SU-DHL-6 (cell line): ENCODE measurements at regions not wholly inside any gene's neighbourhood (a gene's known extent, or its start where the extent isn't known, plus 50 kb on each side); places are given as distances from the start of the nearest gene placed in this dataset.

Experiments used
- H2AFZ ChIP-seq: fragments of 200-600 bp; sonication (generic); 2 replicates; pipeline ENCODE4 v1.6.1; 2014; ENCODE audit warnings: low read depth, mild to moderate bottlenecking, moderate library complexity, mixed read lengths, antibody characterized with exemption, low read length; ENCODE audit not compliant: severe bottlenecking
- H3F3A ChIP-seq: fragments of 200-600 bp; shearing (Covaris generic); 2 replicates; pipeline ENCODE4 v1.6.0; 2016; ENCODE audit warnings: antibody characterized with exemption, mild to moderate bottlenecking; ENCODE audit not compliant: insufficient read depth
- H3K27ac ChIP-seq: fragments of 200-600 bp; sonication (generic); 2 replicates; pipeline ENCODE4 v1.5.1; 2016; ENCODE audit warnings: low read depth, mild to moderate bottlenecking, low read length, moderate library complexity, mixed read lengths
- H3K27me3 ChIP-seq: fragments of 200-600 bp; sonication (generic), shearing (Covaris generic); 2 replicates; pipeline ENCODE4 v1.6.0; 2014; ENCODE audit warnings: mild to moderate bottlenecking, low read length
- H3K36me3 ChIP-seq: fragments of 200-600 bp; sonication (generic); 2 replicates; pipeline ENCODE4 v1.6.1; 2014; ENCODE audit warnings: mild to moderate bottlenecking, low read length, mixed read lengths
- H3K4me2 ChIP-seq: fragments of 300-600, 200-600 bp; shearing (Covaris generic), sonication (generic); 2 replicates; pipeline ENCODE4 v1.6.0; 2014; ENCODE audit warnings: low read length, low read depth, mild to moderate bottlenecking; ENCODE audit not compliant: poor library complexity, severe bottlenecking
- H3K4me3 ChIP-seq: fragments of 200-600 bp; sonication (generic); 2 replicates; pipeline ENCODE4 v1.5.1; 2014; ENCODE audit warnings: antibody characterized with exemption, low read length, mild to moderate bottlenecking, mixed read lengths; ENCODE audit not compliant: insufficient read depth, poor library complexity, severe bottlenecking
- H3K79me2 ChIP-seq: fragments of 200-600 bp; sonication (generic); 2 replicates; pipeline ENCODE4 v1.6.1; 2014; ENCODE audit warnings: mild to moderate bottlenecking, low read length, moderate library complexity; ENCODE audit not compliant: insufficient read depth
- H3K9ac ChIP-seq: fragments of 200-600 bp; sonication (generic); 2 replicates; pipeline ENCODE4 v1.7.0; 2014; ENCODE audit warnings: mild to moderate bottlenecking, low read length
- H3K9me2 ChIP-seq: fragments of 200-600 bp; sonication (generic); replicated peaks from 2 replicates; pipeline ENCODE4 v1.6.1; 2014; ENCODE audit warnings: low read length; ENCODE audit not compliant: insufficient read depth
- H3K9me3 ChIP-seq: fragments of 200-600 bp; sonication (generic); 2 replicates; pipeline ENCODE4 v1.6.1; 2014; ENCODE audit warnings: low read length, mixed read lengths; ENCODE audit not compliant: insufficient read depth
- H4K20me1 ChIP-seq: fragments of 200-600 bp; sonication (generic); 2 replicates; pipeline ENCODE4 v1.6.1; 2014; ENCODE audit warnings: low read depth, mild to moderate bottlenecking, antibody characterized with exemption, low read length, moderate library complexity, mixed read lengths
- EZH2phosphoT487 ChIP-seq: fragments of 200-600 bp; sonication (generic), shearing (Covaris generic); conservative IDR thresholded peaks from 2 replicates; pipeline ENCODE4 v1.6.1; 2018; ENCODE audit warnings: mild to moderate bottlenecking, antibody characterized with exemption, low read length, moderate library complexity, mixed read lengths
- TF ChIP-seq, protein P1 (sequence below): fragments of 200-600 bp; sonication (generic); IDR thresholded peaks from one replicate; pipeline ENCODE4 v1.5.1; 2017; ENCODE audit warnings: antibody characterized with exemption, mild to moderate bottlenecking, low read length, moderate library complexity; ENCODE audit not compliant: insufficient read depth, poor library complexity, severe bottlenecking

DNA sequence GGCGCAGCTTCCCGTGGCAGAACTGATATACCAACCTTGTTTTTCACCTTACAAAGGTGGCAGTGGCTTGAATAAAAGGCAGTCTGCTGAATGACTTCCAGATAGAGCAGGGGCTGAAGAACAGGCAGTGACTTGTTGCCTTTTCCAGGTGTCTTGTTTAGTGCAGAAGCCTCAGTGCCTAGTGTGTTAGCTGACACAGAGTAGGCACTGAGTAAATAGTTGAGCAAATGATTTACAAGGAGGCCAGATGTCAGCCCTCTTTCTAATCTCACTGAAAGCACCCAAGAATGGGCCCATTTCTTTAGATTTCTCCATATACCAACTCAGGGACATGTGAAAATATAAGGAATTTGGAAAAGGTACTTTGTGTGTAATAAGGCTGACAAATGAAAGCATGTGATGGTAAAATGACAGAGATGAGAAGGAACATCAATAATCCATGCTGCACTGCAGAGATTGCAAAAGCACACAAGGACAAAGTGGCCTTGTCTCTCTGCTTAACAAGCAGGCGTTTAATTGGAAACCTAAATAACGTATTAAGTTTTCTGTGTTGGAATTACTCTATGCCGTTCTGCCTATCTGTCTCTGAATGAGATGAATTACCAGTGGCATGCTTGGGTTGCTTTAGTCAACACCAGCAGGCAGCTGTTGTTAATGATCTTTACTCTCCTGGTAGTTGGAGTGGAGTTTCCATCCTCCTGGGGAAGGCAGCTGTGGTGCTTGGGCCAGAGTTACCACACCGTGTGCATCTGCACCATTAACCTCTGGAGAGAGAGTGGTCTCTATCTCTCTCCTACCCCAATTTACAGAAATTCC, 360.1 kb upstream of the C9orf72 start:
- no peak for TF ChIP-seq EZH2phosphoT487
- H3K9me3 ChIP-seq: no peaks in the 10 kb centered on the region
- H2AFZ ChIP-seq: no peak overlapping the region
- no peak overlapping the region for H3K4me3 ChIP-seq
- H3K79me2 ChIP-seq: no peaks in the 10 kb centered on the region
- H3K9ac ChIP-seq: no peak overlapping the region
- no peaks in the 10 kb centered on the region for H3K27me3 ChIP-seq
- no peaks in the 10 kb centered on the region for H3K9me2 ChIP-seq
- no peaks in the 10 kb centered on the region for H3F3A ChIP-seq
- no peaks in the 10 kb centered on the region for H4K20me1 ChIP-seq
- H3K27ac ChIP-seq: no peak overlapping the region
- no peak overlapping the region for H3K4me2 ChIP-seq
- H3K36me3 ChIP-seq: no peaks in the 10 kb centered on the region

DNA sequence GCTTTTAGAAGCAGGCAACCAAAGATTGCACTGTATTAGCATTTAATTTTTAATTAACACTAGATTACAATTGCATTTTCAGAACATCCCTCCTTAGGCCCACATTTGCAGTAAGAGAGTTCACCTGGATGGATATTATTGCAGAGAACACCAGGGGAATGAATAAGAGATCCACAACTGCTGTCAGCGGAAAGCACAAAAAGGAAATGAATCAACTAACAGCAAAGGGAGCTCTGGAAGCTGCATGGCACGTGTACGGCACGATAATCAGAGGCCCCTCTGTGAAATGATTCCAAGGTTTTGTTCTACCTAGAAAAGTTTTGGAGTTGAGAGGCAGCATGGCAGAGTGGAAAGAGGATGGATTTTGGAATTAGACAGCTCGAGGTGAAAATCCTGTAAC, 361.2 kb upstream of the C9orf72 start:
- Histone ChIP-seq H3K9me3 (no peaks in the 10 kb centered on the region), H2AFZ (no peak overlapping the region), H3K79me2 (no peaks in the 10 kb centered on the region), H3K4me2 (no peak overlapping the region), H3K27me3 (no peaks in the 10 kb centered on the region), H3K27ac (no peak overlapping the region), H3K36me3 (no peaks in the 10 kb centered on the region), H4K20me1 (no peaks in the 10 kb centered on the region), H3K9ac (no peak overlapping the region), H3F3A (no peaks in the 10 kb centered on the region), H3K4me3 (no peak overlapping the region), H3K9me2 (no peaks in the 10 kb centered on the region)
- TF ChIP-seq EZH2phosphoT487: no peak
- TF ChIP-seq, protein P1, sequence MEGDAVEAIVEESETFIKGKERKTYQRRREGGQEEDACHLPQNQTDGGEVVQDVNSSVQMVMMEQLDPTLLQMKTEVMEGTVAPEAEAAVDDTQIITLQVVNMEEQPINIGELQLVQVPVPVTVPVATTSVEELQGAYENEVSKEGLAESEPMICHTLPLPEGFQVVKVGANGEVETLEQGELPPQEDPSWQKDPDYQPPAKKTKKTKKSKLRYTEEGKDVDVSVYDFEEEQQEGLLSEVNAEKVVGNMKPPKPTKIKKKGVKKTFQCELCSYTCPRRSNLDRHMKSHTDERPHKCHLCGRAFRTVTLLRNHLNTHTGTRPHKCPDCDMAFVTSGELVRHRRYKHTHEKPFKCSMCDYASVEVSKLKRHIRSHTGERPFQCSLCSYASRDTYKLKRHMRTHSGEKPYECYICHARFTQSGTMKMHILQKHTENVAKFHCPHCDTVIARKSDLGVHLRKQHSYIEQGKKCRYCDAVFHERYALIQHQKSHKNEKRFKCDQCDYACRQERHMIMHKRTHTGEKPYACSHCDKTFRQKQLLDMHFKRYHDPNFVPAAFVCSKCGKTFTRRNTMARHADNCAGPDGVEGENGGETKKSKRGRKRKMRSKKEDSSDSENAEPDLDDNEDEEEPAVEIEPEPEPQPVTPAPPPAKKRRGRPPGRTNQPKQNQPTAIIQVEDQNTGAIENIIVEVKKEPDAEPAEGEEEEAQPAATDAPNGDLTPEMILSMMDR: no peak

DNA sequence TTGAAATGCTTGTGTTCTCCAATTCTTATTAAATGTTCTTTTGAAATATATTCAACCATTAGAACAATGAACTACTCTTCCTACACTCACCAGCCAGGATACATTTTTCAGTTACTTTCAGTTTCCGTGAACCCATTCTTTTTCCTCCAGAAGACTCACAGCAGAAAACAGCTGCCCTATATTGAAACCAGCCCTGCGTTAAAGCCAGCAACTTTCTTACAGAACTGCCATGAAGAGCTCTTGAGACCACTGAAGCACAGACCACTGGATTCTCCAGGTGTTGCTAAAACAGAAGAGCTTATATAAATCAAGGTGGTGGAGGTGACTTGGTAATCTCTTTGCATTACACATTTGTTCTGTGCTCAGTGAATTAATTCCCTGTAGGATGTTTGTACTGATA, 365.9 kb upstream of the C9orf72 start:
- Histone ChIP-seq H3K36me3 (no peaks in the 10 kb centered on the region), H3K27ac (no peak overlapping the region), H3K79me2 (no peaks in the 10 kb centered on the region), H4K20me1 (no peaks in the 10 kb centered on the region), H2AFZ (no peak overlapping the region), H3K4me3 (no peak overlapping the region), H3K27me3 (no peaks in the 10 kb centered on the region), H3K9ac (no peak overlapping the region), H3K9me2 (no peaks in the 10 kb centered on the region), H3K9me3 (no peaks in the 10 kb centered on the region), H3K4me2 (no peak overlapping the region), H3F3A (no peaks in the 10 kb centered on the region)
- TF ChIP-seq, protein P1: no peak
- TF ChIP-seq EZH2phosphoT487: no peak

DNA sequence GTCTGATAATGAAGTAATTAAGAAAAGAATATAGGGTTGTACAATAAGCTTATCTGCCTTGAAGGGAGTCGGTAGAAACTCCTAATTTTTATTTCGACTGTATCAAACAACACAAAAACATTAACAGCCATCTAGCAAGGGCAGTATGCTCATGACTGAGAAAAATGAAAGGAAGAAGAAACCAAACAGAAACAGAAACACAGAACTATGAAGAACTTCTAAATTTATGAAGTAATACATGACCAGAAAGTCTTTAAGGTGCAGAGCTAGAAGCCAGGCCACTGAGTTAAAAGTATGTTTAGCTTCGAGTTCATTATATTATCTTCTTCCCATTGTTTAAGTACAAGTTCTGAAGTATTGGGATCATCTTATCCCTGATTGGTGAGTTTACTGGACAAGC, 367.3 kb upstream of the C9orf72 start:
- Histone ChIP-seq H3K36me3 (no peaks in the 10 kb centered on the region), H3K9me3 (no peaks in the 10 kb centered on the region), H3K79me2 (no peaks in the 10 kb centered on the region), H3K27me3 (no peaks in the 10 kb centered on the region), H3K9ac (no peak overlapping the region), H3K9me2 (no peaks in the 10 kb centered on the region), H3K4me3 (no peak overlapping the region), H2AFZ (no peak overlapping the region), H4K20me1 (no peaks in the 10 kb centered on the region), H3K4me2 (no peak overlapping the region), H3F3A (no peaks in the 10 kb centered on the region), H3K27ac (no peak overlapping the region)
- TF ChIP-seq, protein P1: no peak
- TF ChIP-seq EZH2phosphoT487: no peak
